ENCODE measurements at regions not wholly inside any gene's neighbourhood (a gene's known extent, or its start where the extent isn't known, plus 50 kb on each side); places are given as distances from the start of the nearest gene placed in this dataset.

DNA sequence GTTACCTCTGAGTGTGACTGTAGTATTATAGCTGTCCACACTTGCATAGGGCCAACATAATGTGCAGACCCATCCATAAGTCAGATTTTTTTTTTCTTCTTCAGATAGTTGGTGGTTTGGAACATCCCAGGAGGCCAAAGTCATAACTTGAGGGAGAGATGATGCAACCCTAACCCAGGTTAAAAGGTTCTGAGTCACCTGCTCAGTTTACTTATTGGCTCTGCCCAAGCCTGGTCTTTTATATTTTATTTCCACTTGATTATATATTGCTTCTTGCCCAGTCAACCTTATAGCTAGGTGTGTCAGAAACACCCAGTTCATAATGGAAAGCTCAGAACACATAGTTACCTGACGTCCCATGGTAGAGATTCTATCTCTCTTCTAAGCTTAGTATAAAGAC lies 113.1 kb upstream of the PCSK1 start:
- TF ChIP-seq, protein P1, sequence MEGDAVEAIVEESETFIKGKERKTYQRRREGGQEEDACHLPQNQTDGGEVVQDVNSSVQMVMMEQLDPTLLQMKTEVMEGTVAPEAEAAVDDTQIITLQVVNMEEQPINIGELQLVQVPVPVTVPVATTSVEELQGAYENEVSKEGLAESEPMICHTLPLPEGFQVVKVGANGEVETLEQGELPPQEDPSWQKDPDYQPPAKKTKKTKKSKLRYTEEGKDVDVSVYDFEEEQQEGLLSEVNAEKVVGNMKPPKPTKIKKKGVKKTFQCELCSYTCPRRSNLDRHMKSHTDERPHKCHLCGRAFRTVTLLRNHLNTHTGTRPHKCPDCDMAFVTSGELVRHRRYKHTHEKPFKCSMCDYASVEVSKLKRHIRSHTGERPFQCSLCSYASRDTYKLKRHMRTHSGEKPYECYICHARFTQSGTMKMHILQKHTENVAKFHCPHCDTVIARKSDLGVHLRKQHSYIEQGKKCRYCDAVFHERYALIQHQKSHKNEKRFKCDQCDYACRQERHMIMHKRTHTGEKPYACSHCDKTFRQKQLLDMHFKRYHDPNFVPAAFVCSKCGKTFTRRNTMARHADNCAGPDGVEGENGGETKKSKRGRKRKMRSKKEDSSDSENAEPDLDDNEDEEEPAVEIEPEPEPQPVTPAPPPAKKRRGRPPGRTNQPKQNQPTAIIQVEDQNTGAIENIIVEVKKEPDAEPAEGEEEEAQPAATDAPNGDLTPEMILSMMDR (IDR thresholded peaks at IDR 0.05), result no peak
- TF ChIP-seq POLR2A (IDR thresholded peaks at IDR 0.05) (no peak), EP300 (IDR thresholded peaks at IDR 0.05) (no peak)

Data from ovary (tissue), 3 donors.